ENCODE measurements at regions not wholly inside any gene's neighbourhood (a gene's known extent, or its start where the extent isn't known, plus 50 kb on each side); places are given as distances from the start of the nearest gene placed in this dataset.

GRCh38 chr2:199685669-199686068 is 165.3 kb downstream of the FTCDNL1 start:
- no peak overlapping the region for H3K4me3 ChIP-seq
- no peaks in the 10 kb centered on the region for H3K36me3 ChIP-seq
- TF ChIP-seq, protein P1, sequence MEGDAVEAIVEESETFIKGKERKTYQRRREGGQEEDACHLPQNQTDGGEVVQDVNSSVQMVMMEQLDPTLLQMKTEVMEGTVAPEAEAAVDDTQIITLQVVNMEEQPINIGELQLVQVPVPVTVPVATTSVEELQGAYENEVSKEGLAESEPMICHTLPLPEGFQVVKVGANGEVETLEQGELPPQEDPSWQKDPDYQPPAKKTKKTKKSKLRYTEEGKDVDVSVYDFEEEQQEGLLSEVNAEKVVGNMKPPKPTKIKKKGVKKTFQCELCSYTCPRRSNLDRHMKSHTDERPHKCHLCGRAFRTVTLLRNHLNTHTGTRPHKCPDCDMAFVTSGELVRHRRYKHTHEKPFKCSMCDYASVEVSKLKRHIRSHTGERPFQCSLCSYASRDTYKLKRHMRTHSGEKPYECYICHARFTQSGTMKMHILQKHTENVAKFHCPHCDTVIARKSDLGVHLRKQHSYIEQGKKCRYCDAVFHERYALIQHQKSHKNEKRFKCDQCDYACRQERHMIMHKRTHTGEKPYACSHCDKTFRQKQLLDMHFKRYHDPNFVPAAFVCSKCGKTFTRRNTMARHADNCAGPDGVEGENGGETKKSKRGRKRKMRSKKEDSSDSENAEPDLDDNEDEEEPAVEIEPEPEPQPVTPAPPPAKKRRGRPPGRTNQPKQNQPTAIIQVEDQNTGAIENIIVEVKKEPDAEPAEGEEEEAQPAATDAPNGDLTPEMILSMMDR (IDR thresholded peaks at IDR 0.05 in 8 of 11, conservative IDR thresholded peaks at IDR 0.05 in 3 of 11) = no peak
- no peak for TF ChIP-seq POLR2A (IDR thresholded peaks at IDR 0.05)
- TF ChIP-seq POLR2AphosphoS5 (IDR thresholded peaks at IDR 0.05) = no peak
- no peaks in the 10 kb centered on the region for H3K4me1 ChIP-seq
- H3K27me3 ChIP-seq (replicated peaks in 1 of 7) = no peaks in the 10 kb centered on the region
- DNase-seq = no peak
- H3K9me3 ChIP-seq = no peaks in the 10 kb centered on the region
- intact Hi-C loops (cut with DNase I; ENCODE audit: low total_unique reads) = no loop called here
- no peak overlapping the region for H3K27ac ChIP-seq

DNA sequence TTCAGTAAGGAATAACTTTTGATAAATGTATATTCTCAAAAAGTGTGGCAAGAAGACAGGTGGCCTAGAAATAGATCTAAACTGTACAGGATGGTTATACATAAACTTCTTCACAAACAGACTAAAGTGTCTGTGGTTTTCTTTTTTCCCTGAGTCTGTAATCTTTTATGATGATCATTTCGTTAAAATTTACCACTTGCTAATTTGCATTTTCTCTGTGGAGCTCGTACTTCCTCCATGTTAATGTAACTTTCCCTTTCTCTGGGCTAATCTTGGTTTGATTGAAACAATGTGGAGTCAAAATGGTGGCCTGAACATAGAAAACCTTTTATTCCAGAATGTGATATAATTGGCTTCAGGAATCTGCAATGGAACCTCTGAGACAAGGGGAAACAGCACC is 166.2 kb downstream of the FTCDNL1 start:
- intact Hi-C loops (cut with DNase I; ENCODE audit: low total_unique reads) = no loop called here
- no peaks in the 10 kb centered on the region for H3K4me1 ChIP-seq
- H3K27me3 ChIP-seq (replicated peaks in 1 of 7) = no peaks in the 10 kb centered on the region
- H3K27ac ChIP-seq = no peak overlapping the region
- H3K9me3 ChIP-seq = no peaks in the 10 kb centered on the region
- H3K4me3 ChIP-seq = no peak overlapping the region
- TF ChIP-seq, protein P1 (IDR thresholded peaks at IDR 0.05 in 8 of 11, conservative IDR thresholded peaks at IDR 0.05 in 3 of 11) = no peak
- no peak for TF ChIP-seq POLR2A (IDR thresholded peaks at IDR 0.05)
- no peak for TF ChIP-seq POLR2AphosphoS5 (IDR thresholded peaks at IDR 0.05)
- 49 to 66% (median 51%) methylated on average over 2 of the region's 2 CpGs for WGBS, 5 donors
- no peak for DNase-seq
- no peaks in the 10 kb centered on the region for H3K36me3 ChIP-seq

GRCh38 chr2:199684168-199684567 is 166.8 kb downstream of the FTCDNL1 start:
- Histone ChIP-seq H3K9me3 (no peaks in the 10 kb centered on the region), H3K36me3 (no peaks in the 10 kb centered on the region), H3K27ac (no peak overlapping the region), H3K27me3 (replicated peaks in 1 of 7) (no peaks in the 10 kb centered on the region), H3K4me3 (no peak overlapping the region), H3K4me1 (no peaks in the 10 kb centered on the region)
- 81 to 95% (median 90%) methylated on average over 1 of the region's 1 CpG for WGBS, 5 donors
- intact Hi-C loops (cut with DNase I; ENCODE audit: low total_unique reads) = no loop called here
- DNase-seq = no peak
- TF ChIP-seq, protein P1 (IDR thresholded peaks at IDR 0.05 in 8 of 11, conservative IDR thresholded peaks at IDR 0.05 in 3 of 11) = no peak

DNA sequence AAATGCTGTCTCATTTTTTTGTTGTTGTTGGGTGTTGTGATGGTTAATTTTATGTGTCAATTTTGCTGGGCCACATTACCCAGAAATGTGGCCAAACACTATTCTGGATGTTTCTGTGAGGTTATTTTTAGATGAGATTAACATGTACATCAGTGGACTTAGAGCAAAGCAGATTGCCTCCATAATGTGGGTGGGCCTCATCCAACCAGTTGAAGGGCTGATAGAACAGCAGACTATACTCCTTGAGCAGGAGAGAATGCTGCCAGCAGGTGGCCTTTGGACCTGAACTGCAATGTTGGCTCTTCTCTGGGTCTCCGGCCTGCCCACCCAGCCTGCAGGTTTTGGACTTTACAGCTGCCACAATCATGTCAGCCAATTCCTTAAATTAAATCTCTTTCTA is 169.0 kb downstream of the FTCDNL1 start:
- no peak for DNase-seq
- no peaks in the 10 kb centered on the region for H3K4me1 ChIP-seq
- TF ChIP-seq, protein P1 (IDR thresholded peaks at IDR 0.05 in 8 of 11, conservative IDR thresholded peaks at IDR 0.05 in 3 of 11) = no peak
- TF ChIP-seq POLR2A (IDR thresholded peaks at IDR 0.05) (no peak), POLR2AphosphoS5 (IDR thresholded peaks at IDR 0.05) (no peak)
- WGBS, 5 donors = 78 to 95% (median 91%) methylated on average over 1 of the region's 1 CpG
- no peaks in the 10 kb centered on the region for H3K36me3 ChIP-seq
- H3K27ac ChIP-seq = no peak overlapping the region
- no peaks in the 10 kb centered on the region for H3K27me3 ChIP-seq (replicated peaks in 1 of 7)
- intact Hi-C loops (cut with DNase I; ENCODE audit: low total_unique reads) = no loop called here
- no peaks in the 10 kb centered on the region for H3K9me3 ChIP-seq
- no peak overlapping the region for H3K4me3 ChIP-seq

All from spleen (tissue), 11 donors.